Kidney tubule cell (primary cell): ENCODE measurements at regions not wholly inside any gene's neighbourhood (a gene's known extent, or its start where the extent isn't known, plus 50 kb on each side); places are given as distances from the start of the nearest gene placed in this dataset.
"Not testable (repeated sequence)": the region's sequence is repeated elsewhere in the genome, so short reads cannot be mapped to it uniquely, and the experiment has no call there.

Source experiments
- DNase-seq: peaks from one replicate; pipeline ENCODE4 v3.0.0-alpha.2; 2018; ENCODE audit warnings: low spot score

DNA sequence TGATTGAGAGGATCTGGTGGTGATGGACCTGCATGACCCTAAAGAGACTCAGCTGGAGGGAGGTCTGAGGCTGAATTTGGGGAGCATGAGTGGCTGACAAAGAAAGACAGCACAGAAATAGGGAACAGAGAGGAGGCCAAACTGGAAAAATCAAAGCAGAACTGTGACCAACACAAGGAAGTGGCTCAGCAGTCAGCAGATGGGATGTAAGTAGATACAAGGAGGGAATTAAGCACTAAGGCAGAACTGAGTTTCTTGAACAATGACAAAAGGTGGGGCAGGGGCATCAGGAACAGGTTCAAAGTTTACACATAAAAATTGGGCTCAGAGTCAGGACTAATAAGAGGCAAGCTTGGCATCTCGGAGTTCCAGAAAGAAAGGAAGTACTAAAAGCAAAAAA is 144.3 kb upstream of the KLF3 start:
- peak; percentile 1 for DNase-seq

- DNase-seq = no peak
Observed at GRCh38 chr4:38523054-38523453, 140.9 kb upstream of the KLF3 start.

DNA sequence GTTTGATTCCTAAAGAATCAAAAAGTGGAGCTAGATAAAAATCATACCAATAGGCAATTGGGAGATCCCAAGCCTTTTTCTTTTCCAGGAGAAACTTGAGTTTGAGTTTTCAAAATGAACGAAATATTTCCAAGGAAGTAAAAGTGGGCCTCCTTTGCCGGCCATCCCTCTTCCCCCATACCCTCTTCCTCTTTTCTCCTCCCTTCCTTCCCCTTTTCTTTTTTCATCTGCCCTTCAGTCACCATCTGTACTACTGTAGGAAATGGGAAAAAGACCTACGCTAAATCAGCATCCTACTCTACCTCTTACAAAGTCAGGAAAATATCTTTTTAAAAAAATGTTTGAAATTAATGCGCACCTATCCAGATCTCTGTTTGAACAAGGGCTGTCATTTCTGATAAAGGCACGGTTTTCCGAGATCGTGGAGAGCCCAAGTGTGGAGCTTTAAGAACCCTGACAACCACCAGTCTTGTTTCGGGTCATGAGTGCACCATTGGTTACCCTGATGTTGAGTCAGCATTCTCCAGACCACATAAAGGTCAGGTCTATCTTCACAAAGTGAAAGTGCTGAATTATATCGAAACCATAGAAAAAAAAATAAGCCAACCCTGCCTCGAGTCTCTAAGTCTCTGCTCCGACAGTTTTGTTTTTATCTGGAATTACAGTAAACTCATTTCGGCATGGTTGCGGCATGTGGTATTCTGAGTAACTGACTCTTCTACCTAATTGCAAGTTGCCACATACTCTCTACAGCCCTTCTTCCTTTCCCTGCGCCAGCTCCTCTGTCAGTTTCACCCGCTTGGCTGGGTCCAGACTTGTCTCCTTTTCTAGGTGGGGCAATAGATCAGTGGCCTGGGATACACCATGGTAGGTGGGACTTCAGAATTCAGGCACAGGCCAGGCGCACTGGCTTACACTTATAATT is 140.2 kb upstream of the KLF3 start:
- DNase-seq = peak; percentile 26

DNA sequence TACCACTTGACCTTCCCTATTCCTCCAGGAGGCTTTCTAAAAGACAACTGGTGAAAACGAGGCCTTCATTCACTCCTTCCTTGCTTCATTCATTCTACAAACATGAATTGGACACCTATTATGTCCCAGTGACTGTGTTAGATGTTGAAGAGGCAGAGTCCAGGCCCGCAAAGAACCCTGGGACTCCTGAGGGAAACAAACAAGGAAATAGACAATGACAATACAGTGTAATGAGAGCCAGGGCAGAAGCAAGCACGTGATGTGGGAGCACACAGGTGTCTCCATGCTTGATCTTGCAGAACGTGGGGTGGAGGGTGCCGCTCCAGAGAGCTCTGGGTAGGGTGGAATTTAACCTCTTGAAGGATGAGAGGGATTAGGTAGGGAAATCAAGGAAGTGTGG is 137.6 kb upstream of the KLF3 start:
- DNase-seq = peak; percentile 28

- DNase-seq = peak; percentile 93
Observed at GRCh38 chr4:38529189-38530115, 134.5 kb upstream of the KLF3 start.

DNA sequence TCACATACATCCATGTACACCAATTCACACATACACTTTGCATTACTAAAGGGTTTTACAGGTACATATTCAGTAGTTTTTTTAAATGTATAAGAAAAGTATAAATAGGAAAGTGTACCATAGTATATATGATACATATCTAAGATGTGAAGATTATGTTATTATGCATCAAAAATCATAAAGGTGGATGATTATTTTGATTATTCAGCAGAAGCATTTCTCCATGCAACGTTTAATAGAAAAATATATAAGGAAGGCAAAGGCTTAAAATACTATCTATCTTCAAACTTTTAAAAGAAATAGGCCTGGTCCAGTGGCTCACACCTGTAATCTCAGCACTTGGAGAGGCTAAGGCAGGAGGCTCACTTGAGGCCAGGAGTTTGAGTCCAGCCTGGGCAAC is 133.5 kb upstream of the KLF3 start:
- DNase-seq = no peak

- peak; percentile 12 for DNase-seq
Observed at GRCh38 chr4:38531141-38531727, 132.8 kb upstream of the KLF3 start.

DNA sequence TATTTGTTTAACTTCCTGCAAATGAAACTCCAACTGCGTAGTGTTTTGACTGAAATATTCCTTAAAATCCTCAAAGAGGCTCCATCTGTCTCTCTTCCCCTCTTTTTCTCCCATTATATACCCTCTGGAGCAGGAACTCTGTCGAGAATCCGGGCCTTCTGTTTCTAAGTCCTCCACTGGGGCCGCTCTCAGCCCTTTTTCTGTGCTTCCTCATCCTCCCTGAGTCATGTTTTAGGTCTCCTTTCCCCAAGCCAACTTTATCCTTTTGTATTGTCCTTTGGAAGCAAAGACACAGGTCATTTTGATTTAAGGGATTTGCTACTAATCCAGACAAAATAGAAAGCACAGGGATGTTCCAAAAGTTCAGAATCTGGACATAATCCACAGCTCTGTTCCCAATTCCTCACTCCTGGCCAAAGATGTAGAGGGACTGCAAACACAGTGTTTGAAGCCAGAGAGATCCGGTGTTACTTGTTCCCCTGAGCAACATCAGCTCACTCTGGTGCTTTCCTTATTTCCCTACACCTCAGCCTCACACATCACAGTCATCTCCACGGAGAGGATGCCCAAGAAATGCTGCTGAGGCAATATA is 131.0 kb upstream of the KLF3 start:
- no peak for DNase-seq

DNA sequence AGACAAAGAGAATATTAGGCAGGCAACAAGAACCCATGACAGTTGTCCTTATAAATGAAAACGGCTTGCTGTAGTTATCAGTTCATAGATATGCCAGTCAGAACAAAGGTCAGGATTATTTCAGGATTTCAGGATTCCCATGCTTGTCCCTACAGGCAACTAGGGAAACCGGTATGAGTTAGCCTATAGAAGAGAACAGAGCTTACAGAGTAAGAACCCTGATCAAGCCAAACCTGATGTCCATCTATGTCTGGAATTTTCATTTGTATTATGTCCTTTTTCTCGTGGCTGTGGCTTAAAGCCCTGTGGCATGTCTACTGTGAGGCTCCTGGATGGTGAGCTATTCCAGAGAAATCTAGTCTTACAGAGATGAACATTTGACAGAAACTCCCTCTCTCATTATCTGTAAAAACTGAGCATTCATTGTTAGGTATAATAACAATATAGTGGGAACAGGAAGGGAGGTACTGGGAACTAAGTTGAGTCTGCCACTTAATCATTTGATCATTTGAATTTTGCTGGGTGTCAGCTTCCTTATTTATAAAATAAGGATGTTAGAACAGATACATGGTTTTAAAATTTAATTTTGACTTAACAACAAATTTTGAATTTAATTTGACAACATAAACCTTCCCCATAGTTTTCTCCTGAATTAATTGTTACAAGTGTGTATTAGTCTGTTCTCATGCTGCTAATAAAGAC is 129.5 kb upstream of the KLF3 start:
- no peak for DNase-seq

- not testable (repeated sequence) for DNase-seq
Observed at GRCh38 chr4:38535071-38535470, 128.9 kb upstream of the KLF3 start.

DNA sequence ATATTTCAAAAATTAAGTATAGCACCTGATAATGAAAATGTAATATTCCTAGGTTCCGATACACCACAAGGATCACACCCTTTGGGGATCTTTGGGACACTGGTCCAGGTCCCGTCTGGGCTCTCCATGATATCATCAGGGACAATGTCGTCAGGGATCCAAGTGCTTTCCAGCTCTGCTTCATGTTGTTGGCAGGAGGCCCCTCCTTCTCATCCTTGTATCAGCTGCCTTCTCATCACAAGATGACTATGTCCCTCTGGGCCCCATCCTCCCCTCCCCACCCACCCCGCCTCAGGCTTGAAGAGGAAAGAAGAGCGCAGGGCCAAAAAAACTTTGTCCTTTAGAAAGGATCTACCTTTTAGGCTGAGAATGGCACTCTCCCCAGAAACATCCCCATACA is 128.3 kb upstream of the KLF3 start:
- DNase-seq = no peak

GRCh38 chr4:38536716-38537115 is 127.3 kb upstream of the KLF3 start:
- DNase-seq = no peak

DNA sequence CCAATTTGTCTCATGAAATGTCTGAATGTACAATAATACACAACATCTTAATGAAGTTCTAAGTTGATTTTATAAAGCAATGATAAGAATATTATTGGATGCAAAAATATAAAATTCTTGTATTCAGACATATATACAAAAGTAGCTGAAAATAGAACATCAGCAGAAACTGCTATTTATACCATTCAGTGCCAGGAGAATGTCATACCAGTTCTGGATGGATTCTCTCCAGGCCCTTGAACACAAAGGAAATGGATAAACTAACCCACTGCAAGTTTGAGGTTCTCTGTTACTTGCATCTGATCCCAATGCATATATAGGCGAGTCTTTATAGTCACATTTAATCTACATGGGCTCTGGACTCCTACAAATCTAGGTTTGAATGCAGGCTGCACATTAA is 126.3 kb upstream of the KLF3 start:
- DNase-seq = no peak

GRCh38 chr4:38538517-38538916 is 125.5 kb upstream of the KLF3 start:
- no peak for DNase-seq

DNA sequence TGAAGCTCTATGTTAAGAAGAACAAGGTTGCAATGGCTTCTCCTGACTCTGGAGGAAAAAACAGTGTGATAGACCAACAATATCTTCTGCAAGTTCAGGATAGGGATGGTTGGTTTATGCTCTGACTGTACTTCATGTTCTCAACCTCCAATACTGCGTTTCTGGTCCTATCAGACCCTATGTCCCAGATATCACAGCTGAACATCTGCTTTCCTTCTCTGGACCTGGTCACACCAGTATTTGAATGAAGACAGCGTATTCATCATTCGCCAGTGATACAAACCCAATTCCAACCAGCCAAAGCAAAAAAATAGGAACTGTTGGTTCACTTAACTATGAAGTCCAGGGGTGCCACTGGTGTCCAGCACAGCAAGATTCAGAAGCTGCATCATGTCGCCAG is 124.5 kb upstream of the KLF3 start:
- DNase-seq = no peak

DNA sequence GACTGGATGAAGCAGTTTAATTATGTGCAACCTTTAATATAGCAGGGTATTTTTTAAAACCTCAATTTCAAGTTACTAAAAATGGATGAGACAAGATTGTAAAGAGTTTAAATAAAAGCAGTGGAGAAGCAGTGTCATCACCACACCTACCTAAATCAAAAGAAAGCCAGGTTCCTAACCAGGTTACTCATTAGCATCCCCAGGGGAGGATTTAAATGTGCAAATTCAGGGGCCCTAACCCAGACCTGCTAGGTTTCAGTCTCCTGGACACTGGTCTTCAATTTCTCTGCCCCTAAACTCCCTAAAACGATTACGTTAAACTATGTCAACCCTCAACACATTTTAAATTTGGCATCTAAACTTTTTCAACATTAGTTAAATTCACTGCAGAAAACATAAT is 116.9 kb upstream of the KLF3 start:
- DNase-seq = no peak

GRCh38 chr4:38548256-38548655 is 115.7 kb upstream of the KLF3 start:
- DNase-seq = no peak

GRCh38 chr4:38559374-38559773 is 104.6 kb upstream of the KLF3 start:
- DNase-seq = no peak

- no peak for DNase-seq
Observed at GRCh38 chr4:38560340-38560739, 103.7 kb upstream of the KLF3 start.

GRCh38 chr4:38560768-38561558 is 103.0 kb upstream of the KLF3 start:
- peak; percentile 49 for DNase-seq

GRCh38 chr4:38562751-38563198 is 101.2 kb upstream of the KLF3 start:
- peak; percentile 20 for DNase-seq
